ENCODE measurements at regions not wholly inside any gene's neighbourhood (a gene's known extent, or its start where the extent isn't known, plus 50 kb on each side); places are given as distances from the start of the nearest gene placed in this dataset.

- Histone ChIP-seq H3K36me3 (replicated peaks in 1 of 2) (no peaks in the 10 kb centered on the region), H3K4me1 (replicated peaks in 1 of 2) (no peaks in the 10 kb centered on the region), H3K4me3 (no peak overlapping the region), H3K27me3 (no peaks in the 10 kb centered on the region), H3K27ac (no peak overlapping the region), H3K9me3 (replicated peaks in 1 of 3) (no peaks in the 10 kb centered on the region)
- TF ChIP-seq CTCF (IDR thresholded peaks at IDR 0.05) = no peak
- no peak for TF ChIP-seq POLR2A (IDR thresholded peaks at IDR 0.05)
- intact Hi-C loops (cut with DNase I) = no loop called here
- 75 to 89% (median 77%) methylated on average over 2 of the region's 2 CpGs for WGBS, 4 donors
- no peak for DNase-seq
Measured at GRCh38 chr7:19322002-19322401, 176.8 kb upstream of the FERD3L start.

DNA sequence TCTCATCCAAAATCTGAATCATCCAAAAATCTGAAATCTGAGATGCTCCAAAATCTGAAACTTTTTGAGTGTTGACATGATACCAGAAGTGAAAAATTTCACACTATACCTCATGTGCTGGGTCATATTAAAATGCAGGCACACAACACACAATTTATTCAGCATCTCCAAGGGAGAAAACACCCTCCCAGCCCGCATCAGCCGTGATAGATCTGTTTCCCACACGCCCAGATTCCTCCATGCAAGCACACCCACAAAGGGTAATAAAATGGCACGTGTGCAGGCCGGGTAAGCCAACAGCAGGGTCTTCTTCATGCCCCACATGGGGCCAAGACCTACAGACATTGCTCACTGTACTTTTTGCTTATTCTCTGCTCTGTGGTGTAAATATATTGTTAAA is 173.1 kb upstream of the FERD3L start:
- TF ChIP-seq POLR2A (IDR thresholded peaks at IDR 0.05) (no peak), CTCF (IDR thresholded peaks at IDR 0.05) (no peak)
- Histone ChIP-seq H3K27me3 (peaks cover 3% of the 10 kb centered on the region), H3K9me3 (replicated peaks in 1 of 3) (no peaks in the 10 kb centered on the region), H3K4me3 (no peak overlapping the region), H3K4me1 (replicated peaks in 1 of 2) (no peaks in the 10 kb centered on the region), H3K36me3 (replicated peaks in 1 of 2) (no peaks in the 10 kb centered on the region), H3K27ac (no peak overlapping the region)
- WGBS, 4 donors = 87 to 93% (median 87%) methylated on average over 5 of the region's 5 CpGs
- intact Hi-C loops (cut with DNase I) = no loop called here
- DNase-seq = no peak

DNA sequence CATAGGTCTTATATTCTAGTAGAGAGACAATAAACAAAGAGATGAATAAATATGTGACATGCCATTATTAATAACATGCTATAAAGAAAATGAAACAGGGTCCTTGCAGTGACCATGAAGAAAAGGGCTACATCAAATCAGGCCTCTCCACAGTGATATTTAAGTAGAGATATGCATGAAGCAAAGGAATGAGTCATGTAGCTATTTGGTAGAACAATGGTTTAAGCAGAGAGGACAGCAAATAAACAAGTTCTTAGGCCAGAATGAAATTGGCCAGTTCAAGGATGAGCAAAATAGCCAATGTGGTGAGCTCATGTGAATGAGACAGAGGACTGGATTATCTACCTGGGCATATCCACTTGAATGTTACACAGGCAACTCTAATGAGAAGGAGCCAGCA is 172.2 kb upstream of the FERD3L start:
- Histone ChIP-seq H3K4me1 (replicated peaks in 1 of 2) (no peaks in the 10 kb centered on the region), H3K27ac (no peak overlapping the region), H3K9me3 (replicated peaks in 1 of 3) (no peaks in the 10 kb centered on the region), H3K27me3 (peaks cover 3% of the 10 kb centered on the region), H3K36me3 (replicated peaks in 1 of 2) (no peaks in the 10 kb centered on the region), H3K4me3 (no peak overlapping the region)
- DNase-seq = no peak
- intact Hi-C loops (cut with DNase I) = no loop called here
- TF ChIP-seq POLR2A (IDR thresholded peaks at IDR 0.05) (no peak), CTCF (IDR thresholded peaks at IDR 0.05) (no peak)

- H3K9me3 ChIP-seq (replicated peaks in 1 of 3) = no peaks in the 10 kb centered on the region
- no peak overlapping the region for H3K4me3 ChIP-seq
- TF ChIP-seq POLR2A (IDR thresholded peaks at IDR 0.05) (no peak), CTCF (IDR thresholded peaks at IDR 0.05) (no peak)
- no peaks in the 10 kb centered on the region for H3K4me1 ChIP-seq (replicated peaks in 1 of 2)
- intact Hi-C loops (cut with DNase I) = no loop called here
- WGBS, 4 donors = 76 to 82% (median 77%) methylated on average over 1 of the region's 1 CpG
- H3K27me3 ChIP-seq = peaks cover 3% of the 10 kb centered on the region
- no peak overlapping the region for H3K27ac ChIP-seq
- no peaks in the 10 kb centered on the region for H3K36me3 ChIP-seq (replicated peaks in 1 of 2)
- DNase-seq = no peak
Measured at GRCh38 chr7:19312416-19312815, 167.2 kb upstream of the FERD3L start.
